Transverse colon (tissue), 4 donors: ENCODE measurements at regions not wholly inside any gene's neighbourhood (a gene's known extent, or its start where the extent isn't known, plus 50 kb on each side); places are given as distances from the start of the nearest gene placed in this dataset.

ENCODE experiments used
- CTCF ChIP-seq, 5 experiments: fragments of 200-600 bp in 3 of 5; fragments of 450-650 bp in 2 of 5; sonication (generic) in 3 of 5; IDR thresholded peaks; 1 replicate in 2 of 5; 2 replicates in 3 of 5; pipeline ENCODE4 v1.5.1; 2016 to 2017; ENCODE audit warnings: antibody characterized with exemption in 5 of 5, inconsistent platforms in 3 of 5, mild to moderate bottlenecking in 2 of 5, moderate library complexity in 1 of 5
- POLR2A ChIP-seq: fragments of 450-650 bp; IDR thresholded peaks from one replicate; pipeline ENCODE4 v1.6.1; 2016; ENCODE audit warnings: antibody characterized with exemption, mild to moderate bottlenecking, moderate library complexity
- POLR2AphosphoS5 ChIP-seq, 3 donors: sonication (generic); formaldehyde crosslinking; IDR thresholded peaks; one replicate each; pipeline ENCODE4 v1.6.1; 2016; ENCODE audit warnings: antibody characterized with exemption in 3 of 3

- no peak for TF ChIP-seq CTCF (IDR thresholded peaks at IDR 0.05)
- no peak for TF ChIP-seq POLR2A
- TF ChIP-seq POLR2AphosphoS5 (IDR thresholded peaks at IDR 0.05) = no peak
These were observed 539.4 kb upstream of the BTBD3 start for GRCh38 chr20:11378252-11378651.
